ENCODE measurements at regions not wholly inside any gene's neighbourhood (a gene's known extent, or its start where the extent isn't known, plus 50 kb on each side); places are given as distances from the start of the nearest gene placed in this dataset.

- no peak for DNase-seq (ENCODE audit: extremely low read depth, low read depth)
Observed at GRCh38 chr10:107476408-107476807, 311.9 kb upstream of the SORCS1 start.

GRCh38 chr10:107474650-107475049 lies 310.1 kb upstream of the SORCS1 start:
- no peak overlapping the region for H3K4me3 ChIP-seq (replicated peaks; ENCODE audit: low read depth, low read length)
- no peak for TF ChIP-seq CTCF (IDR thresholded peaks at IDR 0.05; ENCODE audit: low read depth, low read length, missing control alignments)
- no peak for DNase-seq (ENCODE audit: extremely low read depth, low read depth)

More at GRCh38 chr10:107476408-107476807, 311.9 kb upstream of the SORCS1 start:
- H3K4me3 ChIP-seq (replicated peaks; ENCODE audit: low read depth, low read length), result no peak overlapping the region
- no peak for TF ChIP-seq CTCF (IDR thresholded peaks at IDR 0.05; ENCODE audit: low read depth, low read length, missing control alignments)

- H3K4me3 ChIP-seq (replicated peaks; ENCODE audit: low read depth, low read length), result no peak overlapping the region
- no peak for DNase-seq (ENCODE audit: extremely low read depth, low read depth)
- no peak for TF ChIP-seq CTCF (IDR thresholded peaks at IDR 0.05; ENCODE audit: low read depth, low read length, missing control alignments)
Observed at GRCh38 chr10:107473225-107473624, 308.7 kb upstream of the SORCS1 start.

GRCh38 chr10:107471911-107472310 lies 307.4 kb upstream of the SORCS1 start:
- H3K4me3 ChIP-seq (replicated peaks; ENCODE audit: low read depth, low read length), result no peak overlapping the region
- no peak for TF ChIP-seq CTCF (IDR thresholded peaks at IDR 0.05; ENCODE audit: low read depth, low read length, missing control alignments)
- DNase-seq (ENCODE audit: extremely low read depth, low read depth), result no peak

- TF ChIP-seq CTCF (IDR thresholded peaks at IDR 0.05; ENCODE audit: low read depth, low read length, missing control alignments), result no peak
- H3K4me3 ChIP-seq (replicated peaks; ENCODE audit: low read depth, low read length), result no peak overlapping the region
- no peak for DNase-seq (ENCODE audit: extremely low read depth, low read depth)
Observed at GRCh38 chr10:107453561-107453960, 289.1 kb upstream of the SORCS1 start.

GRCh38 chr10:107451047-107451446 lies 286.5 kb upstream of the SORCS1 start:
- H3K4me3 ChIP-seq (replicated peaks; ENCODE audit: low read depth, low read length), result no peak overlapping the region
- no peak for DNase-seq (ENCODE audit: extremely low read depth, low read depth)
- no peak for TF ChIP-seq CTCF (IDR thresholded peaks at IDR 0.05; ENCODE audit: low read depth, low read length, missing control alignments)

- no peak for TF ChIP-seq CTCF (IDR thresholded peaks at IDR 0.05; ENCODE audit: low read depth, low read length, missing control alignments)
- H3K4me3 ChIP-seq (replicated peaks; ENCODE audit: low read depth, low read length), result no peak overlapping the region
Observed at GRCh38 chr10:107450056-107450455, 285.6 kb upstream of the SORCS1 start.

More at GRCh38 chr10:107450056-107450455, 285.6 kb upstream of the SORCS1 start:
- DNase-seq (ENCODE audit: extremely low read depth, low read depth), result no peak
